HT-29 (cell line): ENCODE measurements at regions not wholly inside any gene's neighbourhood (a gene's known extent, or its start where the extent isn't known, plus 50 kb on each side); places are given as distances from the start of the nearest gene placed in this dataset.
"Not testable (repeated sequence)": the region's sequence is repeated elsewhere in the genome, so short reads cannot be mapped to it uniquely, and the experiment has no call there.

Experiments
- DNase-seq: peaks from one replicate; pipeline ENCODE4 v3.0.0-alpha.2; 2015; ENCODE audit warnings: low spot score

GRCh38 chr6:133788556-133788955 is 100.4 kb upstream of the TCF21 start:
- DNase-seq, result no peak

DNA sequence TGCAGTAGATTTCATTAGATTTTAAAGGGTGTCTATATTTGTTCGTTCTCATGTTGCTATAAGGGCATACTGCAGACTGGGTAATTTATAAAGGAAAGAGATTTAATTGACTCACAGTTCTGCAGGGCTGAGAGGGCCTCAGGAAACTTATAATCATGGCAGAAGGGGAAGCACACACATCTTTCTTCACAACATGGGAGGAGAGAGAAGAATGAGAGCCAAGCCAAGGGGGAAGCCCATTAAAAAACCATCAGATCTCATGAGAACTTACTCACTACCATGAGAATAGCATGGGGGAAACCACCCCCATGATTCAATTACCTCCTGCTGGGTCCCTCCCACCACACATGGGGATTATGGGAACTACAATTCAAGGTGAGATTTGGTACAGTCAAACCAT is 99.5 kb upstream of the TCF21 start:
- DNase-seq, result not testable (repeated sequence)

DNA sequence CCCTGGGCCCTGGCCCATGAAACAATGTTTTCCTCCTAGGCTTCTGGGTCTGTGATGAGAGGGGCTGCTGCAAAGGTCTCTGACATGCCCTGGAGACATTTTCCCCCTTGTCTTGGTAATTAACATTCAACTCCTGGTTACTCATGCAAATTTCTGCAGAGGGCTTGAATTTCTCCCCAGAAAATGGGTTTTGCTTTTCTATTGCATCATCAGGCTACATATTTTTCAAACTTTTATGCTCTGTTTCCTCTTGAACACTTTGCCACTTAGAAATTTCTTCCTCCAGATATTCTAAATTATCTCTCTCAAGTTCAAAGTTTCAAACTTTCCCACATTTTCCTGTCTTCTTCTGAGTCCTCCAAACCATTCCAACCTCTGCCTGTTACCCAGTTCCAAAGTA is 98.2 kb upstream of the TCF21 start:
- not testable (repeated sequence) for DNase-seq

GRCh38 chr6:133795051-133795450 is 93.9 kb upstream of the TCF21 start:
- DNase-seq, result not testable (repeated sequence)

DNA sequence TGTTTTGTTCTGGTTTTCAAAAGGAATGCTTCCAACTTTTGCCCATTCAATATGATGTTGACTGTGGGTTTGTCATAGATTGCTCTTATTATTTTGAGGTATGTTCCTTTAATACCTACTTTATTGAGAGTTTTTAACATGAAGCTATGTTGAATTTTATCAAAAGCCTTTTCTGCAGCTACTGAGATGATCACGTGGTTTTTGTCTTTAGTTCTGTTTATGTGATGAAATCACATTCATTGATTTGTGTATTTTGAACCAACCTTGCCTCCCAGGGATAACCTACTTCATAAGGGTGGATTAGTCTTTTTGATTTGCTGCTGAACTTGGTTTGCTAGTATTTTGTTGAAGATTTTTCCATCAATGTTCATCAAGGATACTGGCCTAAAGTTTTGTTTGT is 92.7 kb upstream of the TCF21 start:
- no peak for DNase-seq

DNA sequence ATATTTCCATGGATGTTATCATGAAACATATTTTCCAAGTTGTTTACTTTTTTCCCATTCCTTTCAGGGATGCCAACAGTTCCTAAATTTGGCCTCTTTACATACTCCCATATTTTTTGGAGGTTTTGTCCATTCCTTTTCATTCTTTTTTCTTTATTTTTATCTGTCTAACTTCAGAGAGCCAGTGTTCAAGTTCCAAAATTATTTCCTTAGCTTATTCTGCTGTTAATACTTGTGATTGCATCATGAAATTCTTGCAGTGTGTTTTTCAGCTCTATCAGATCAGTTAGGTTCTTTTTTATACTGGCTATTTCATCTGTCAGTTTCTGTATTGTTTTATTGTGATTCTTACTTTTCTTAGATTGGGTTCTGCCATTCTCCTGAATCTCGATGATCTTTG is 89.9 kb upstream of the TCF21 start:
- no peak for DNase-seq

- no peak for DNase-seq
Observed at GRCh38 chr6:133802861-133803260, 86.1 kb upstream of the TCF21 start.

- no peak for DNase-seq
Observed at GRCh38 chr6:133804265-133804664, 84.6 kb upstream of the TCF21 start.

DNA sequence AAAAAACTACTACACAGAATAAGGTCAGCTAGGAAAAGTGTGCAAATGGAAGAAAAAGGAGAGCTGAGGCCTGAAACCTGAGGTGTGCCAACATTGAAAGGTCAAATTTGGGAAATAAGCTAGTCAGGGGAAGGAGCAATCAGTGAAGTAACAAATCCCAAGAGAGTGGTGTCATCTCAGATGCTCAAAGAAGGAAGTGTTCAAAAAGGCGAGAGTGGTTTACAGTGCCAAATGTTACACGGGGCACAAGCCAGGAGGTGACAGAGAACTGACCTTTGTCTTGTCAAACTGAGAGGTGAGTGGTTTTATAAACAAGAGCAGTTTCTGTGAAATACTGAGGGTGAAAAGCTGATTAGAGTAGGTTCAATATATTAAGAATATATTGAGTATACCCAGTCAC is 83.0 kb upstream of the TCF21 start:
- DNase-seq, result no peak

GRCh38 chr6:133806382-133807140 is 82.4 kb upstream of the TCF21 start:
- DNase-seq, result no peak

- DNase-seq, result no peak
Observed at GRCh38 chr6:133807501-133807900, 81.4 kb upstream of the TCF21 start.

GRCh38 chr6:133809406-133809805 is 79.5 kb upstream of the TCF21 start:
- DNase-seq, result no peak

DNA sequence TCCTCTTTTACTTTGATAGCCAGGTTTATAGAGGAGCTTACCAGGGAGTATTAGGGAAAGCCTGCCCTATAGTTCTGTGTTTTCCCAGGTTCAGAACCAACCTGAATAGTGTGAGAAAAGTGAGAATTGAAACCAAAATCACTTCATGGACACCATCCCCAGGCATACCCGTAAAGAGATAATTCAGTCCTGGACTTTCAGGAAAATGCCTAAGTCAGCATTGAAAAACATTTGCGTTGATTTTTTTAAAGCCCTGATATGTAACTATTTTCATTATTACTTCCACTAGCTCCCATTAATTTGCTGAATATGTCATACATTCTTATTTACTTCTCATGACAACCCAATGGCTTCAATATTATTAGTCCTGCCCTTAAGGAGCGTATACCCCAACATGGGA is 77.4 kb upstream of the TCF21 start:
- no peak for DNase-seq

- not testable (repeated sequence) for DNase-seq
Observed at GRCh38 chr6:133812446-133812845, 76.5 kb upstream of the TCF21 start.

DNA sequence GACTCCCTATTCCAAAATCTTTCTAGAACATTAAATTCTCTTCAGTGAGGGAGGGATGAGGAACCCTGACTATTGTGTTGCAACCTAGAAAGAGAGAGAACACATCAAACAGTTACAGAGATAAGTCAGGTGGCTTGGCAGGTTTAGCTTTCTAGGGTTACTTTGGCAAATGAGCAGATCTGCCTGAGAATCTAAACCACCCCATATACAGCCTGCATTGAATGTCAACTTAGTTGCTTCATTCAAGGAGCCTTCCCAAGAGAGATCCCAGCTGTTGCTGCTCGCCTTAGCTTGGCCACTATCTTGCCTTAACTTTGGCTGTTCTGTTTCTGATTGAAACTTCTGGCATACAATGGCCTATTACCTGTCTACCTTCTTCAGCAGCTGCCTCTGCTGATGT is 74.7 kb upstream of the TCF21 start:
- no peak for DNase-seq

- no peak for DNase-seq
Observed at GRCh38 chr6:133814797-133815196, 74.1 kb upstream of the TCF21 start.

GRCh38 chr6:133815313-133815712 is 73.6 kb upstream of the TCF21 start:
- DNase-seq, result no peak

DNA sequence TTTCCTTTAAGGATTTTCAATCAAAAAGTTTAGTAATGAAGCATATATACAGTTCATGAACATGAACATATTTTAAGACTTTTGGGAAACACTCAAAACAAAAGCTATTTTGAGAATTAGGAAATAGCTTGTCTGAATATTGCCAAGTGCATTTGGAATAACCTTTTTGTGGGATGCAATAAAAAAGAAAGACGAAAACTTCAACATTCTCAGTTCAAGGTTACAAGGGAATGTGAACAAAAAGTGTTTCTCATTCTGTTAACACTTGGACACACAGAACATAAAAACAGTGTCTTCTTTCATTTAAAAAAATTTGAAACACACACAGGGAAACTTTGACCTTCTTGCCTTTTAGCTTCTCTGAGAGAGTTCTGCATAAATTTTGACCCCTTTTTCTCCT is 72.7 kb upstream of the TCF21 start:
- DNase-seq, result no peak

- no peak for DNase-seq
Observed at GRCh38 chr6:133817460-133818047, 71.4 kb upstream of the TCF21 start.

GRCh38 chr6:133818320-133818719 is 70.6 kb upstream of the TCF21 start:
- DNase-seq, result no peak

- DNase-seq, result no peak
Observed at GRCh38 chr6:133820208-133820607, 68.7 kb upstream of the TCF21 start.

DNA sequence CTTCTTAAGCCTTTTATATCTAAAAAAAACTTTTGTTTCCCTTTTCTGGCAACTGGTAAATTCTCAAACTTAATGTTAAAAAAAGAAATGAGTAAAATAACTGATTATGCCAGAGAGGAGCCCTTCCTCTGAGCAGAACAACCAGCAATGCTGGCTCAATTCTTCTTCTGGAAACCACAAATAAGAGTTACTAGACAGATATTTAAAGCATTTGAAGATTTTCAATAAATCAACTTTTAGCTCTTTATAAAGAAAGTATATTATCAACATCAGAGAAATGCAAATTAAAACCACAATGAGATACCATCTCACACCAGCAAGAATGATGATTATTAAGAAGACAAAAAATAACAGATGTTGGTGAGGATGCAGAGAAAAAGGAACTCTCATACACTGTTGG is 61.1 kb upstream of the TCF21 start:
- no peak for DNase-seq

- no peak for DNase-seq
Observed at GRCh38 chr6:133833949-133834359, 55.0 kb upstream of the TCF21 start.
